CD4-positive, alpha-beta T cell (primary cell): ENCODE measurements at regions not wholly inside any gene's neighbourhood (a gene's known extent, or its start where the extent isn't known, plus 50 kb on each side); places are given as distances from the start of the nearest gene placed in this dataset.

Experiments used
- ATAC-seq: fragments of 200-7000 bp; cut with Tn5 transposase; one replicate; pipeline ENCODE4 v1.10.0; 2022; ENCODE audit warnings: mild to moderate bottlenecking; ENCODE audit not compliant: poor library complexity
- CTCF ChIA-PET: fragments of 350-600 bp; sonication (Branson Sonifier 250); formaldehyde crosslinking; loops from one replicate; lab custom pipeline; 2021; ENCODE audit warnings: antibody characterized with exemption, inconsistent platforms; lab: Charles Lee
- POLR2A ChIA-PET: fragments of 350-600 bp; sonication (Branson Sonifier 250); formaldehyde crosslinking; loops from one replicate; lab custom pipeline; 2021; ENCODE audit warnings: antibody characterized with exemption, inconsistent platforms; lab: Charles Lee
- DNase-seq, 14 experiments: peaks; one replicate each; pipeline ENCODE4 v3.0.0-alpha.2; 2013 to 2020; ENCODE audit warnings: mixed read lengths in 2 of 14
- H3K27ac ChIP-seq, 2 donors: one replicate each; pipeline versions ENCODE4 v1.5.1 to v1.7.0; 2013; ENCODE audit warnings: low read length in 2 of 2, low read depth in 1 of 2, mild to moderate bottlenecking in 1 of 2
- H3K27me3 ChIP-seq, 2 experiments: 1 replicate in 1 of 2; 2 replicates in 1 of 2; pipeline versions ENCODE4 v1.6.1 to v1.7.0; 2013; ENCODE audit warnings: low read length in 2 of 2, control low read depth in 1 of 2, mild to moderate bottlenecking in 1 of 2, moderate library complexity in 1 of 2; ENCODE audit not compliant: insufficient read depth in 2 of 2, control insufficient read depth in 1 of 2
- H3K36me3 ChIP-seq: one replicate; pipeline ENCODE4 v1.6.1; 2013; ENCODE audit warnings: low read length, control low read depth; ENCODE audit not compliant: insufficient read depth
- H3K4me1 ChIP-seq: one replicate; pipeline ENCODE4 v1.6.1; 2013; ENCODE audit warnings: low read length, control low read depth; ENCODE audit not compliant: insufficient read depth
- H3K4me3 ChIP-seq: one replicate; pipeline ENCODE4 v1.5.1; 2013; ENCODE audit warnings: mild to moderate bottlenecking, low read length, moderate library complexity
- H3K9me3 ChIP-seq, 2 experiments: 1 replicate in 1 of 2; 2 replicates in 1 of 2; pipeline versions ENCODE4 v1.6.1 to v1.7.0; 2013; ENCODE audit warnings: low read length in 2 of 2, mild to moderate bottlenecking in 2 of 2, control low read depth in 1 of 2, moderate library complexity in 1 of 2; ENCODE audit not compliant: control insufficient read depth in 1 of 2, insufficient read depth in 1 of 2
- H3K27ac Mint-ChIP-seq: one replicate; pipeline ENCODE4 v1.8.0; 2020; ENCODE audit warnings: mixed read lengths
- H3K27me3 Mint-ChIP-seq: one replicate; pipeline ENCODE4 v1.8.0; 2021; ENCODE audit warnings: mixed read lengths
- H3K36me3 Mint-ChIP-seq: one replicate; pipeline ENCODE4 v1.8.0; 2021; ENCODE audit warnings: low read depth, mixed read lengths
- H3K4me1 Mint-ChIP-seq: one replicate; pipeline ENCODE4 v1.8.0; 2021; ENCODE audit warnings: low read depth, mixed read lengths
- H3K4me3 Mint-ChIP-seq: one replicate; pipeline ENCODE4 v1.8.0; 2020; ENCODE audit warnings: mild to moderate bottlenecking, mixed read lengths
- H3K9me3 Mint-ChIP-seq: one replicate; pipeline ENCODE4 v1.8.0; 2020; ENCODE audit warnings: mixed read lengths
- intact Hi-C, 2 experiments: fragments of 100-400 bp; cut with DNase I in 1 of 2; cut with micrococcal nuclease in 1 of 2; formaldehyde crosslinking; loops; one replicate each; pipeline versions ENCODE4 v1.15.1 to v1.9.0; 2023 to 2025; cut with DNase I, micrococcal nuclease
- TF ChIP-seq, protein P1 (sequence below): fragments of 200-600 bp; IDR thresholded peaks from one replicate; pipeline ENCODE4 v1.8.0; 2022; ENCODE audit warnings: antibody characterized with exemption, mild to moderate bottlenecking

DNA sequence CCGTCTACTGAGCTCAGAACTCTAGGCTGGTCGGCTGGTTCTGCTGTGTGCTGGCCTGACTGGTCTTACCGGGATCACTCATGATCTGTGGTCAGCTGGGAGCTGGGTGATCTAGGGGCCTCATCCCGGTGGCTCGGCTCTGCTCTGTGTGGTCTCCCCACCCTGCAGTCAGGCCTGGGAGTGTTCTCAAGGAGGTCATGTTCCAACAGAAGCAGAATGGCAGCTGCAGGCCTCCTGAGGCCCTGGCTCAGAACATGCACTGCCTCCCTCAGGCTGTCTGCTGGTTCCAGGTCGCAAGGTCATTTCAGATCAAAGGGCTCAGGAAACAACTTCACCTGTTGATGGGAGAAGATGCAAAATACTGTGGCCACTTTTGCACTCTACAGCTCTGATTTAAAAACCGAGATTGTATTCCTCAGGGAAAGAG is 81.1 kb upstream of the RFX8 start:
- H3K27ac Mint-ChIP-seq: no peak overlapping the region
- no peaks in the 10 kb centered on the region for H3K27me3 ChIP-seq
- H3K27me3 Mint-ChIP-seq: no peaks in the 10 kb centered on the region
- DNase-seq: no peak
- peaks cover 6% of the 10 kb centered on the region for H3K36me3 Mint-ChIP-seq
- POLR2A ChIA-PET: no interaction called here
- ATAC-seq: no peak
- H3K4me1 ChIP-seq: peaks cover 20% of the 10 kb centered on the region
- CTCF ChIA-PET: no interaction called here
- no peaks in the 10 kb centered on the region for H3K36me3 ChIP-seq
- H3K4me3 Mint-ChIP-seq: no peak overlapping the region
- TF ChIP-seq, protein P1, sequence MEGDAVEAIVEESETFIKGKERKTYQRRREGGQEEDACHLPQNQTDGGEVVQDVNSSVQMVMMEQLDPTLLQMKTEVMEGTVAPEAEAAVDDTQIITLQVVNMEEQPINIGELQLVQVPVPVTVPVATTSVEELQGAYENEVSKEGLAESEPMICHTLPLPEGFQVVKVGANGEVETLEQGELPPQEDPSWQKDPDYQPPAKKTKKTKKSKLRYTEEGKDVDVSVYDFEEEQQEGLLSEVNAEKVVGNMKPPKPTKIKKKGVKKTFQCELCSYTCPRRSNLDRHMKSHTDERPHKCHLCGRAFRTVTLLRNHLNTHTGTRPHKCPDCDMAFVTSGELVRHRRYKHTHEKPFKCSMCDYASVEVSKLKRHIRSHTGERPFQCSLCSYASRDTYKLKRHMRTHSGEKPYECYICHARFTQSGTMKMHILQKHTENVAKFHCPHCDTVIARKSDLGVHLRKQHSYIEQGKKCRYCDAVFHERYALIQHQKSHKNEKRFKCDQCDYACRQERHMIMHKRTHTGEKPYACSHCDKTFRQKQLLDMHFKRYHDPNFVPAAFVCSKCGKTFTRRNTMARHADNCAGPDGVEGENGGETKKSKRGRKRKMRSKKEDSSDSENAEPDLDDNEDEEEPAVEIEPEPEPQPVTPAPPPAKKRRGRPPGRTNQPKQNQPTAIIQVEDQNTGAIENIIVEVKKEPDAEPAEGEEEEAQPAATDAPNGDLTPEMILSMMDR: no peak
- peaks cover 3% of the 10 kb centered on the region for H3K9me3 Mint-ChIP-seq
- H3K4me3 ChIP-seq: no peak overlapping the region
- peaks cover 27% of the 10 kb centered on the region for H3K4me1 Mint-ChIP-seq
- H3K9me3 ChIP-seq: peaks cover 9 to 11% of the 10 kb centered on the region in 2 experiments
- no peak overlapping the region for H3K27ac ChIP-seq
- intact Hi-C loops: no loop called here

- H3K4me3 ChIP-seq: no peak overlapping the region
- Mint-ChIP-seq H3K27me3 (no peaks in the 10 kb centered on the region), H3K4me3 (no peak overlapping the region), H3K27ac (no peak overlapping the region), H3K36me3 (no peaks in the 10 kb centered on the region), H3K4me1 (peaks cover 21% of the 10 kb centered on the region), H3K9me3 (no peaks in the 10 kb centered on the region)
- POLR2A ChIA-PET: no interaction called here
- no peaks in the 10 kb centered on the region for H3K36me3 ChIP-seq
- no peaks in the 10 kb centered on the region for H3K9me3 ChIP-seq
- peaks cover 11% of the 10 kb centered on the region for H3K4me1 ChIP-seq
- CTCF ChIA-PET: no interaction called here
- intact Hi-C loops: no loop called here
- no peak for ATAC-seq
- H3K27me3 ChIP-seq: no peaks in the 10 kb centered on the region
- H3K27ac ChIP-seq: no peak overlapping the region
- DNase-seq: no peak
- TF ChIP-seq, protein P1: no peak
Measured at GRCh38 chr2:101551336-101551888, 76.5 kb upstream of the RFX8 start.

DNA sequence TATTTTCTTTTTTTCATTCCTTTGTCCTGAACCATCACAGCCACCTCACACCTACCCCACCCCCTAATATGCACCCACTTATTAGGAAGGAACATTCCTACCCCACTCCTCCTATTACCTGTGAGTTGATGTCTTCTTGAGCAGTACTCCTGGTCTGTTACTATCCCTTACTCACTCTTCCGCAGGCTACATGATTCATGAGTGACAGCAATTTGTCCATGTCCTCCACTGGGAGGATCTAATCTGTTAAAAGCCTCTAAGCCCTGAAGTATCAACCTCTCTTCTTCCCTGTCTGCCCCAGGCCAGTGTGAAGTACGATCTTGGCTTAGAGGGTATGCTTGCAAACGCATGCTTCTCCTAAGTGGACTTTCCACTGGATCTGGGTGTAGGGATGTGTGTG is 75.6 kb upstream of the RFX8 start:
- Histone ChIP-seq H3K4me3 (no peak overlapping the region), H3K27ac (no peak overlapping the region), H3K27me3 (no peaks in the 10 kb centered on the region), H3K36me3 (no peaks in the 10 kb centered on the region), H3K9me3 (no peaks in the 10 kb centered on the region), H3K4me1 (peaks cover 11% of the 10 kb centered on the region)
- CTCF ChIA-PET: no interaction called here
- TF ChIP-seq, protein P1: no peak
- intact Hi-C loops: no loop called here
- Mint-ChIP-seq H3K27me3 (no peaks in the 10 kb centered on the region), H3K4me1 (peaks cover 21% of the 10 kb centered on the region), H3K36me3 (no peaks in the 10 kb centered on the region), H3K4me3 (no peak overlapping the region), H3K9me3 (no peaks in the 10 kb centered on the region), H3K27ac (no peak overlapping the region)
- ATAC-seq: no peak
- POLR2A ChIA-PET: no interaction called here
- no peak for DNase-seq
